Activated CD4-positive, alpha-beta T cell treated with anti-CD3 and anti-CD28 coated beads, Interleukin-2, amount 10 ng/mL, durations not matched to agents 24 days and 14 days (primary cell): ENCODE measurements at regions not wholly inside any gene's neighbourhood (a gene's known extent, or its start where the extent isn't known, plus 50 kb on each side); places are given as distances from the start of the nearest gene placed in this dataset.

Source experiments
- DNase-seq: peaks from one replicate; pipeline ENCODE4 v3.0.0; 2022
- H3K27ac Mint-ChIP-seq: one replicate; pipeline ENCODE4 v1.8.0; 2022; ENCODE audit warnings: mild to moderate bottlenecking, mixed read lengths
- H3K27me3 Mint-ChIP-seq: one replicate; pipeline ENCODE4 v1.8.0; 2022; ENCODE audit warnings: mixed read lengths
- H3K36me3 Mint-ChIP-seq: one replicate; pipeline ENCODE4 v1.8.0; 2022; ENCODE audit warnings: low read depth, mild to moderate bottlenecking, mixed read lengths
- H3K4me1 Mint-ChIP-seq: one replicate; pipeline ENCODE4 v1.8.0; 2021; ENCODE audit warnings: mixed read lengths
- H3K4me3 Mint-ChIP-seq: one replicate; pipeline ENCODE4 v1.8.0; 2022; ENCODE audit warnings: mild to moderate bottlenecking, moderate library complexity, mixed read lengths
- H3K9me3 Mint-ChIP-seq: one replicate; pipeline ENCODE4 v1.8.0; 2021; ENCODE audit warnings: mixed read lengths
- intact Hi-C: fragments of 100-400 bp; cut with micrococcal nuclease; formaldehyde crosslinking; loops from one replicate; pipeline ENCODE4 v1.15.1; 2023

DNA sequence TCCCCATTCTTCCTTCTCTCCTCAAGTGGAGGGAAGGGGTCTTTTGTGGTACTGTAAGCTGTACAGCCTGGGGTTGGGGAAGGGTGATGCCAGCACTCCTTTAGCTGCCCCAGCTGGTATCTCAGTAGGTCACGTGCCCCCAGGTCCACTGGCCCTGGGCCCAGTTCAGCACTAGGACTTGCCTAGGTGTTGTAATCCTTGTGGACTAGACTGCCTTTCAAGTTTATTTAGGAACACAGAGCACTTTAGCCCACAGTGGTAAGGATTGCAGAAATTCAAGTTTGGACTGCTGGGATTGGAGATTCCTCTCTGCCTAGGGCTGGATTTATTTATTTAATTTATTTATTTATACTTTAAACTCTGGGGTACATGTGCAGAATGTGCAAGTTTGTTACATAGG lies 569.6 kb downstream of the AACS start:
- Mint-ChIP-seq H3K27ac (no peak overlapping the region), H3K4me1 (no peaks in the 10 kb centered on the region), H3K36me3 (no peaks in the 10 kb centered on the region), H3K9me3 (no peaks in the 10 kb centered on the region), H3K4me3 (no peak overlapping the region), H3K27me3 (no peaks in the 10 kb centered on the region)
- intact Hi-C loops: no loop called here
- DNase-seq: no peak

GRCh38 chr12:125639826-125640225 lies 574.6 kb downstream of the AACS start:
- Mint-ChIP-seq H3K36me3 (no peaks in the 10 kb centered on the region), H3K27ac (no peak overlapping the region)
- DNase-seq: no peak

DNA sequence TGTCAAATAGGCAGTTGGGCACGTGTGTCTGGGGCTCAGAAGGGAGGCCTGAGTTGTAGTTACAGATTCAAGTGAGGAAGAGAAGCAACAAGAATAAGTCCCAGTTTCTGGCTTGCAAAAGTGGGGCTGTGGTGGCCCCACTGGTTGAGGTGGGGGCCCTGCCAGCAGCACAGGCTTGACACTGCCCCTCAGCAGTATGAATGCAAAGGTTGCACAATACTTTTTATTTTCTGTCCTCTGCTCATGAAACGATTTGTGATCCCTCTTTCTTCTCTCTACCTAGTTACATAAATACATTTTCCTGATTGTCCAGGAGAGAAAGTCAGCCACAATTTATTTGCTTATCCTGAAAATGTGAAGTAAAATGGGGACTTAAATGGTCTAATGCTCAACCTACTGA lies 577.8 kb downstream of the AACS start:
- no peak overlapping the region for H3K27ac Mint-ChIP-seq
- H3K4me1 Mint-ChIP-seq: no peaks in the 10 kb centered on the region
- no peak for DNase-seq
- intact Hi-C loops: no loop called here
- no peaks in the 10 kb centered on the region for H3K27me3 Mint-ChIP-seq
- H3K9me3 Mint-ChIP-seq: no peaks in the 10 kb centered on the region
- no peak overlapping the region for H3K4me3 Mint-ChIP-seq
- no peaks in the 10 kb centered on the region for H3K36me3 Mint-ChIP-seq

More at GRCh38 chr12:125639826-125640225, 574.6 kb downstream of the AACS start:
- intact Hi-C loops: no loop called here
- Mint-ChIP-seq H3K4me3 (no peak overlapping the region), H3K4me1 (no peaks in the 10 kb centered on the region), H3K27me3 (no peaks in the 10 kb centered on the region), H3K9me3 (no peaks in the 10 kb centered on the region)

GRCh38 chr12:125645724-125646123 lies 580.5 kb downstream of the AACS start:
- intact Hi-C loops: no loop called here
- no peak overlapping the region for H3K4me3 Mint-ChIP-seq
- no peak overlapping the region for H3K27ac Mint-ChIP-seq
- H3K36me3 Mint-ChIP-seq: no peaks in the 10 kb centered on the region
- no peaks in the 10 kb centered on the region for H3K9me3 Mint-ChIP-seq
- no peaks in the 10 kb centered on the region for H3K27me3 Mint-ChIP-seq
- no peak for DNase-seq
- no peaks in the 10 kb centered on the region for H3K4me1 Mint-ChIP-seq

GRCh38 chr12:125650587-125650986 lies 585.4 kb downstream of the AACS start:
- H3K36me3 Mint-ChIP-seq: no peaks in the 10 kb centered on the region
- H3K4me1 Mint-ChIP-seq: no peaks in the 10 kb centered on the region
- H3K27me3 Mint-ChIP-seq: no peaks in the 10 kb centered on the region
- no peak overlapping the region for H3K4me3 Mint-ChIP-seq
- no peaks in the 10 kb centered on the region for H3K9me3 Mint-ChIP-seq
- intact Hi-C loops: no loop called here
- H3K27ac Mint-ChIP-seq: no peak overlapping the region
- no peak for DNase-seq

GRCh38 chr12:125651625-125652024 lies 586.4 kb downstream of the AACS start:
- H3K27me3 Mint-ChIP-seq: no peaks in the 10 kb centered on the region
- H3K36me3 Mint-ChIP-seq: no peaks in the 10 kb centered on the region
- peak; percentile 25 for DNase-seq
- H3K27ac Mint-ChIP-seq: no peak overlapping the region
- no peaks in the 10 kb centered on the region for H3K4me1 Mint-ChIP-seq
- intact Hi-C loops: no loop called here
- no peaks in the 10 kb centered on the region for H3K9me3 Mint-ChIP-seq
- no peak overlapping the region for H3K4me3 Mint-ChIP-seq

GRCh38 chr12:125652681-125653080 lies 587.4 kb downstream of the AACS start:
- H3K4me3 Mint-ChIP-seq: no peak overlapping the region
- H3K4me1 Mint-ChIP-seq: no peaks in the 10 kb centered on the region
- H3K27me3 Mint-ChIP-seq: no peaks in the 10 kb centered on the region
- H3K27ac Mint-ChIP-seq: no peak overlapping the region
- no peaks in the 10 kb centered on the region for H3K36me3 Mint-ChIP-seq
- no peaks in the 10 kb centered on the region for H3K9me3 Mint-ChIP-seq
- DNase-seq: peak; percentile 30
- intact Hi-C loops: no loop called here

GRCh38 chr12:125657681-125658080 lies 592.4 kb downstream of the AACS start:
- H3K27me3 Mint-ChIP-seq: no peaks in the 10 kb centered on the region
- no peak overlapping the region for H3K27ac Mint-ChIP-seq
- intact Hi-C loops: no loop called here
- H3K4me3 Mint-ChIP-seq: no peak overlapping the region
- no peaks in the 10 kb centered on the region for H3K9me3 Mint-ChIP-seq
- H3K4me1 Mint-ChIP-seq: no peaks in the 10 kb centered on the region
- no peak for DNase-seq
- no peaks in the 10 kb centered on the region for H3K36me3 Mint-ChIP-seq

GRCh38 chr12:125674554-125675338 lies 609.5 kb downstream of the AACS start:
- DNase-seq: no peak
- H3K36me3 Mint-ChIP-seq: no peaks in the 10 kb centered on the region
- H3K9me3 Mint-ChIP-seq: no peaks in the 10 kb centered on the region
- intact Hi-C loops: no loop called here
- no peak overlapping the region for H3K4me3 Mint-ChIP-seq
- H3K4me1 Mint-ChIP-seq: no peaks in the 10 kb centered on the region
- H3K27ac Mint-ChIP-seq: no peak overlapping the region
- no peaks in the 10 kb centered on the region for H3K27me3 Mint-ChIP-seq

DNA sequence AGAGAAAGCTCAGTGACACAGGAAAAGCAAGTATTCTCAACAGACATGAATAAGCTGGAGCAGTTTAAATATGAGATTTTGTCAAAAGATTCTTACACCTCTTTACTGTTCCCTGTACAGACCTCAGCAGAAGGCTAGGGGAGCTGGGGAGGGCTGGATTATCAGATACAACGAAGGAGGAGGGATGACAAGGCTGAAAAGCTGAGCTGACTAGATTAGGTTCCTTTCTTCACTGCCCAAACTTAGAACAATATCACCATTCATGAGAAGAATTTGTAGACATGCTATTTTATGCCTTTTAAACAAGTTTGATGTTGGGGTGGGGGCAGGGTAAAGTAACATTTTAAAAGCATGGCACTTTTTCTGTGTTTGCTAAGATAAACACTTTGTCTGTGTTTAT lies 611.1 kb downstream of the AACS start:
- H3K4me3 Mint-ChIP-seq: no peak overlapping the region
- no peaks in the 10 kb centered on the region for H3K27me3 Mint-ChIP-seq
- DNase-seq: no peak
- no peaks in the 10 kb centered on the region for H3K4me1 Mint-ChIP-seq
- H3K36me3 Mint-ChIP-seq: no peaks in the 10 kb centered on the region
- H3K27ac Mint-ChIP-seq: no peak overlapping the region
- intact Hi-C loops: no loop called here
- no peaks in the 10 kb centered on the region for H3K9me3 Mint-ChIP-seq

GRCh38 chr12:125677829-125678228 lies 612.6 kb downstream of the AACS start:
- Mint-ChIP-seq H3K36me3 (no peaks in the 10 kb centered on the region), H3K9me3 (no peaks in the 10 kb centered on the region), H3K4me1 (no peaks in the 10 kb centered on the region), H3K27ac (no peak overlapping the region), H3K27me3 (no peaks in the 10 kb centered on the region), H3K4me3 (no peak overlapping the region)
- intact Hi-C loops: no loop called here
- DNase-seq: no peak

DNA sequence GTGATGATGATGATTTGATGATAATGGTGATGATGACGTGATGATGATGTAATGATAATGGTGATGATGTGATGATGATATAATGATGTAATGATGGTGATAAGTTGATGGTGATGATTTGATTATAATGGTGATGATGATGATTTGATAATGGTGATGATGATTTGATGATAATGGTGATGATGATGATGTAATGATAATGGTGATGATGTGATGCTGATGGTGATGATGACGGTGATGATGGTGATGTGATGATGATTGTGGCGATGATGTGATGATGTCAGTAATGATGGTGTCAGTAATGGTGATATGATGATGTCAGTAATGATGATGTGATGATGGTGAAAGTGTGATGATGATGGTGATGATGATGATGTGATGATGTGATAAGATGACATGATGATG lies 613.4 kb downstream of the AACS start:
- no peak overlapping the region for H3K27ac Mint-ChIP-seq
- no peaks in the 10 kb centered on the region for H3K27me3 Mint-ChIP-seq
- H3K9me3 Mint-ChIP-seq: no peaks in the 10 kb centered on the region
- H3K36me3 Mint-ChIP-seq: no peaks in the 10 kb centered on the region
- no peak overlapping the region for H3K4me3 Mint-ChIP-seq
- no peak for DNase-seq
- intact Hi-C loops: no loop called here
- H3K4me1 Mint-ChIP-seq: no peaks in the 10 kb centered on the region

GRCh38 chr12:125683748-125684381 lies 618.6 kb downstream of the AACS start:
- Mint-ChIP-seq H3K36me3 (no peaks in the 10 kb centered on the region), H3K9me3 (no peaks in the 10 kb centered on the region), H3K27ac (no peak overlapping the region), H3K4me3 (no peak overlapping the region), H3K27me3 (no peaks in the 10 kb centered on the region), H3K4me1 (no peaks in the 10 kb centered on the region)
- intact Hi-C loops: no loop called here
- peak; percentile 80 for DNase-seq

DNA sequence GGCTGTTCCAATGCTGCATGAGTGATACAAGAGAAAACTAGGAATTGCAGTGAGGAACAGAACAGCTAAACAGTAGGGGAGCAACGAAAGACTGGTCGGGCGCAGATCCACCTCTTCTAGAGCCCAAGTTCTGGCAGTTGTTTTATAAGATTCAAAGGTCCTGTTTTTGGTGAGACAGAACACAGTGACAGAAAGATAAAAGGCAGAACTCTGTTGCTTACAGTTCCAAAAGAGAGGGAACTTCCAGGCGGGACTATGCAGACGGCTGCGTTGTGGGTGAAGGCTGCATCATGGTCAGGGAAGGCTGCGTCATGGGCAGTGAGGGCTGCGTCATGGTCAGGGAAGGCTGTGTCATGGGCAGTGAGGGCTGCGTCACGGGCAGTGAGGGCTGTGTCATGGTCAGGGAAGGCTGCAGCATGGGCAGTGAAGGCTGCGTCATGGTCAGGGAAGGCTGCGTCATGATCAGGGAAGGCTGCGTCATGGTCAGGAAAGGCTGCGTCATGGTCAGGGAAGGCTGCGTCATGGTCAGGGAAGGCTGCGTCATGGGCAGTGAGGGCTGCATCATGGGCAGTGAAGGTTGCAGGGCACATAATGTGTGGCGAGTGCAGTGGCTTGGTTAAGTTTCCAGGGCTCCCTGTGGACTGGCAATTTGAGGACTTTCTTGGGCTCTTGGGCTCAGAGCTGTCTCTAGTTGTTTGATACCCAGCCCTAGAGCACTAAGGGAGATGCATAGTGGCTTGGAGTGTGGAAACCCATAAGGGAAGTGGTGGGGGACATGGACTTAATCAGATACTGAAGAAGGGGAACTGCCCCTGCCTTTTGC lies 619.9 kb downstream of the AACS start:
- DNase-seq: no peak
- Mint-ChIP-seq H3K36me3 (no peaks in the 10 kb centered on the region), H3K4me3 (no peak overlapping the region), H3K9me3 (no peaks in the 10 kb centered on the region), H3K27me3 (no peaks in the 10 kb centered on the region), H3K4me1 (no peaks in the 10 kb centered on the region), H3K27ac (no peak overlapping the region)
- intact Hi-C loops: no loop called here
